H9 (cell line): ENCODE measurements at regions not wholly inside any gene's neighbourhood (a gene's known extent, or its start where the extent isn't known, plus 50 kb on each side); places are given as distances from the start of the nearest gene placed in this dataset.

Experiments
- DNase-seq: peaks from one replicate; pipeline ENCODE4 v3.0.0-alpha.2; 2017
- H2AFZ ChIP-seq: one replicate; pipeline ENCODE4 v1.6.1; 2013; ENCODE audit warnings: mild to moderate bottlenecking, low read length, control low read depth, moderate library complexity
- H2AK5ac ChIP-seq: 2 replicates; pipeline ENCODE4 v1.6.1; 2013; ENCODE audit warnings: low read length, control low read depth, mixed read lengths; ENCODE audit not compliant: insufficient read length
- H2BK120ac ChIP-seq: one replicate; pipeline ENCODE4 v1.6.1; 2013; ENCODE audit warnings: low read depth, mild to moderate bottlenecking, low read length, control low read depth, inconsistent platforms; ENCODE audit not compliant: poor library complexity, severe bottlenecking
- H2BK12ac ChIP-seq: 2 replicates; pipeline ENCODE4 v1.6.1; 2013; ENCODE audit warnings: low read length, control low read depth, mixed read lengths, low read depth; ENCODE audit not compliant: insufficient read length
- H2BK15ac ChIP-seq: 2 replicates; pipeline ENCODE4 v1.6.1; 2013; ENCODE audit warnings: low read depth, low read length, control low read depth
- H2BK20ac ChIP-seq: one replicate; pipeline ENCODE4 v1.6.1; 2013; ENCODE audit warnings: low read depth, mild to moderate bottlenecking, low read length, control low read depth, inconsistent platforms; ENCODE audit not compliant: poor library complexity, severe bottlenecking
- H2BK5ac ChIP-seq: 2 replicates; pipeline ENCODE4 v1.6.1; 2013; ENCODE audit warnings: low read length, control low read depth, mixed read lengths; ENCODE audit not compliant: insufficient read length
- H3K14ac ChIP-seq: 2 replicates; pipeline ENCODE4 v1.6.1; 2013; ENCODE audit warnings: low read length, control low read depth; ENCODE audit not compliant: insufficient read depth
- H3K18ac ChIP-seq: 2 replicates; pipeline ENCODE4 v1.6.1; 2013; ENCODE audit warnings: low read depth, mild to moderate bottlenecking, mixed read lengths, low read length, control low read depth; ENCODE audit not compliant: insufficient read length
- H3K23ac ChIP-seq: 2 replicates; pipeline ENCODE4 v1.6.1; 2013; ENCODE audit warnings: low read length, control low read depth, mixed read lengths, low read depth; ENCODE audit not compliant: insufficient read length
- H3K23me2 ChIP-seq: 2 replicates; pipeline ENCODE4 v1.6.1; 2013; ENCODE audit warnings: low read depth, mild to moderate bottlenecking, mixed read lengths, low read length, control low read depth; ENCODE audit not compliant: insufficient read length, poor library complexity, severe bottlenecking
- H3K27ac ChIP-seq: 2 replicates; pipeline ENCODE4 v1.5.1; 2013; ENCODE audit warnings: low read length, control low read depth, mixed read lengths, low read depth; ENCODE audit not compliant: insufficient read length
- H3K27me3 ChIP-seq: 2 replicates; pipeline ENCODE4 v1.6.1; 2013; ENCODE audit warnings: low read length, control low read depth, inconsistent platforms; ENCODE audit not compliant: insufficient read depth
- H3K4ac ChIP-seq: 2 replicates; pipeline ENCODE4 v1.6.1; 2013; ENCODE audit warnings: low read depth, mild to moderate bottlenecking, control low read depth, inconsistent platforms, low read length, moderate library complexity
- H3K4me1 ChIP-seq: 2 replicates; pipeline ENCODE4 v1.6.1; 2013; ENCODE audit warnings: low read length, control low read depth, inconsistent platforms; ENCODE audit not compliant: insufficient read depth
- H3K4me2 ChIP-seq: 2 replicates; pipeline ENCODE4 v1.6.1; 2013; ENCODE audit warnings: low read length, control low read depth, mixed read lengths; ENCODE audit not compliant: insufficient read length, insufficient read depth
- H3K56ac ChIP-seq: 2 replicates; pipeline ENCODE4 v1.6.1; 2013; ENCODE audit warnings: low read depth, mild to moderate bottlenecking, mixed read lengths, low read length, control low read depth; ENCODE audit not compliant: insufficient read length
- H3K79me1 ChIP-seq: 2 replicates; pipeline ENCODE4 v1.6.1; 2013; ENCODE audit warnings: low read depth, mild to moderate bottlenecking, moderate library complexity, low read length, control low read depth, inconsistent platforms; ENCODE audit not compliant: insufficient read depth, poor library complexity, severe bottlenecking
- H3K79me2 ChIP-seq: 2 replicates; pipeline ENCODE4 v1.6.1; 2013; ENCODE audit warnings: low read length, control low read depth, inconsistent platforms; ENCODE audit not compliant: insufficient read depth
- H3K9ac ChIP-seq: 2 replicates; pipeline ENCODE4 v1.6.1; 2013; ENCODE audit warnings: low read length, control low read depth, mixed read lengths; ENCODE audit not compliant: insufficient read length; ENCODE audit errors: extremely low read depth
- H3K9me3 ChIP-seq: one replicate; pipeline ENCODE4 v1.6.1; 2013; ENCODE audit warnings: low read depth, low read length, inconsistent platforms; ENCODE audit not compliant: control insufficient read depth
- H3T11ph ChIP-seq: one replicate; pipeline ENCODE4 v1.6.1; 2013; ENCODE audit warnings: mild to moderate bottlenecking, low read length, control low read depth, inconsistent platforms
- H4K20me1 ChIP-seq: one replicate; pipeline ENCODE4 v1.6.1; 2013; ENCODE audit not compliant: control insufficient read depth, insufficient read length, insufficient read depth
- H4K5ac ChIP-seq: 2 replicates; pipeline ENCODE4 v1.6.1; 2013; ENCODE audit warnings: low read depth, mild to moderate bottlenecking, mixed read lengths, low read length, control low read depth; ENCODE audit not compliant: insufficient read length
- H4K8ac ChIP-seq: replicated peaks from 2 replicates; pipeline ENCODE4 v1.6.1; 2013; ENCODE audit warnings: low read length, control low read depth, mixed read lengths, low read depth; ENCODE audit not compliant: insufficient read length
- H4K91ac ChIP-seq: 2 replicates; pipeline ENCODE4 v1.6.1; 2013; ENCODE audit warnings: low read depth, mild to moderate bottlenecking, moderate library complexity, mixed read lengths, low read length, control low read depth; ENCODE audit not compliant: insufficient read length
- H3K27ac Mint-ChIP-seq, 3 experiments: 2 replicates in 2 of 3; 3 replicates in 1 of 3; pipeline ENCODE4 v1.8.0; 2020 to 2021; ENCODE audit warnings: mixed read lengths in 3 of 3, mild to moderate bottlenecking in 1 of 3, moderate library complexity in 1 of 3
- H3K27me3 Mint-ChIP-seq: 2 replicates; pipeline ENCODE4 v1.8.0; 2021; ENCODE audit warnings: low read depth, mild to moderate bottlenecking, moderate library complexity, mixed read lengths
- H3K36me3 Mint-ChIP-seq, 3 experiments: 2 replicates in 2 of 3; 3 replicates in 1 of 3; pipeline ENCODE4 v1.8.0; 2020 to 2021; ENCODE audit warnings: low read depth in 3 of 3, mixed read lengths in 3 of 3; ENCODE audit not compliant: insufficient read depth in 1 of 3
- H3K4me1 Mint-ChIP-seq, 2 experiments: 2 replicates each; pipeline ENCODE4 v1.8.0; 2020; ENCODE audit warnings: mixed read lengths in 2 of 2
- H3K4me3 Mint-ChIP-seq, 2 experiments: 2 replicates in 1 of 2; 3 replicates in 1 of 2; pipeline ENCODE4 v1.8.0; 2020 to 2021; ENCODE audit warnings: mild to moderate bottlenecking in 2 of 2, mixed read lengths in 2 of 2, moderate library complexity in 1 of 2
- H3K9me3 Mint-ChIP-seq, 2 experiments: 2 replicates in 1 of 2; 3 replicates in 1 of 2; pipeline ENCODE4 v1.8.0; 2020; ENCODE audit warnings: mild to moderate bottlenecking in 2 of 2, mixed read lengths in 2 of 2, moderate library complexity in 1 of 2
- CTCF ChIP-seq: fragments of 200-600 bp; sonication (generic); conservative IDR thresholded peaks from 3 replicates; pipeline ENCODE4 v1.8.0; 2021; ENCODE audit warnings: antibody characterized with exemption, mild to moderate bottlenecking
- WGBS: extraction: QIAGEN DNeasy Blood & Tissue Kit; methylation state at CpG from one replicate; pipeline ENCODE4 v1.1.7; 2013; ENCODE audit warnings: missing lambda C conversion rate, low lambda C conversion rate, mixed read lengths; ENCODE audit not compliant: insufficient read length; ENCODE audit errors: extremely low coverage; 5-methylcytosine and 5-hydroxymethylcytosine counted together

GRCh38 chr4:134343656-134344055, 142.1 kb upstream of the PABPC4L start:
- no peaks in the 10 kb centered on the region for H3K23me2 ChIP-seq
- no peak overlapping the region for H3K56ac ChIP-seq
- no peaks in the 10 kb centered on the region for H3K9me3 Mint-ChIP-seq
- no peaks in the 10 kb centered on the region for H3K27me3 ChIP-seq
- H3K4me1 ChIP-seq = no peaks in the 10 kb centered on the region
- no peak overlapping the region for H3K4me3 Mint-ChIP-seq
- H3K14ac ChIP-seq = no peak overlapping the region
- H3K36me3 Mint-ChIP-seq = no peaks in the 10 kb centered on the region
- H3K79me2 ChIP-seq = no peaks in the 10 kb centered on the region
- no peaks in the 10 kb centered on the region for H3K27me3 Mint-ChIP-seq
- no peak overlapping the region for H4K8ac ChIP-seq
- H3K9ac ChIP-seq = no peak overlapping the region
- no peak overlapping the region for H2BK5ac ChIP-seq
- DNase-seq = no peak
- no peak overlapping the region for H3K4ac ChIP-seq
- H2BK120ac ChIP-seq = no peak overlapping the region
- H2BK15ac ChIP-seq = no peak overlapping the region
- H2AK5ac ChIP-seq = no peak overlapping the region
- no peak overlapping the region for H4K5ac ChIP-seq
- H3K18ac ChIP-seq = no peak overlapping the region
- no peaks in the 10 kb centered on the region for H3K4me1 Mint-ChIP-seq
- H2AFZ ChIP-seq = no peak overlapping the region
- no peak overlapping the region for H4K91ac ChIP-seq
- no peak for TF ChIP-seq CTCF
- H2BK12ac ChIP-seq = no peak overlapping the region
- no peak overlapping the region for H3K27ac ChIP-seq
- no peak overlapping the region for H3K27ac Mint-ChIP-seq
- H4K20me1 ChIP-seq = no peaks in the 10 kb centered on the region
- H3K23ac ChIP-seq = no peak overlapping the region
- no peak overlapping the region for H2BK20ac ChIP-seq
- H3K4me2 ChIP-seq = no peak overlapping the region
- no peak overlapping the region for H3T11ph ChIP-seq
- no peaks in the 10 kb centered on the region for H3K79me1 ChIP-seq
- WGBS = no CpG with 5 or more reads among the region's 5 CpGs
- no peaks in the 10 kb centered on the region for H3K9me3 ChIP-seq
